RWPE1 (cell line): ENCODE measurements at regions not wholly inside any gene's neighbourhood (a gene's known extent, or its start where the extent isn't known, plus 50 kb on each side); places are given as distances from the start of the nearest gene placed in this dataset.
"Not testable (repeated sequence)": the region's sequence is repeated elsewhere in the genome, so short reads cannot be mapped to it uniquely, and the experiment has no call there.

Source experiments
- CTCF ChIA-PET: fragments of 350-600 bp; sonication (Branson Sonifier 250); formaldehyde crosslinking; extraction: SDS; loops from one replicate; lab custom pipeline; 2021; lab: Yijun Ruan, JAX
- POLR2A ChIA-PET: fragments of 400-600 bp; formaldehyde crosslinking; extraction: SDS; loops from one replicate; lab custom pipeline; 2020; ENCODE audit warnings: antibody characterized with exemption; ENCODE audit not compliant: low non-redundant PET; lab: Yijun Ruan, JAX
- DNase-seq: peaks from one replicate; pipeline ENCODE4 v3.0.0; 2012; ENCODE audit warnings: low spot score
- H3K27ac ChIP-seq: fragments of 450-650 bp; 2 replicates; pipeline ENCODE4 v1.5.1; 2017
- TF ChIP-seq, protein P1 (sequence below): fragments of 450-650 bp; conservative IDR thresholded peaks from 2 replicates; pipeline ENCODE4 v1.5.1; 2017; ENCODE audit warnings: low read depth, mild to moderate bottlenecking

DNA sequence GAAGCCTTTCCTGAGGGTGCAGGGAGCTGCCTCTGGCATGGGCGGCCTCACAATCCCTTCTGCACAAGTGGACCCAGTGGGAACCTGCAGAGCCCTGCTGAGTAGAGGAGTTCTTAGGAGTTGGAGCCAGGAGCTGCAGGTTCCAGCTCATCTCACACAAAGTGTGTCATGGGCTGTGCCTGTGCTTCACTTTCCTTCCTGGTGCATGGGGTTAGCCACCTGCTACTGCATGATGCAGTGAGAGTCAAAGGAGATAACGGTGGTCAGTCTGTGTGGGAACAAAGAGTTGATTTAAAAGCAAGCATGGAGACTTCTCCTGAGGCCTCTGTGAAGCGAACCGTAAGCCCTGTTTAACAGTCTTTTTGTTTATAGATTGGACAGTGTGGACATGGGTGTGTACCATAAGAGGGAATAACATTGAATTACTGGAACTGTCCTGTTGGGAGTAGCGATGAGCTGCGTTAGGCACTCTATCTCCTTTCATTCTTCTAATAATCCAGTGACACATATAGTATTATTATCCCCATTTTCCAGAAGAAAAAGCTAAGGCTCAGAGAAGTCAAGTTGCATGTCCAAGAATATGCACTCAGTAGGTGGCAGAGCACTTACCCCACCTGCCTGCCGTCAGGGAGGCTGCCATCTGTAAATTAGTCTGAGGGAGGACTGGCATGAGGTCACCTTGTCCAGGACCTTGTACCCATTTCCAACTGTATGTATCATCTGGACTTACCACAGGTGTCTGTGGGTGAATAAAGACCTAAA is 68.7 kb upstream of the PRR23C start:
- TF ChIP-seq, protein P1, sequence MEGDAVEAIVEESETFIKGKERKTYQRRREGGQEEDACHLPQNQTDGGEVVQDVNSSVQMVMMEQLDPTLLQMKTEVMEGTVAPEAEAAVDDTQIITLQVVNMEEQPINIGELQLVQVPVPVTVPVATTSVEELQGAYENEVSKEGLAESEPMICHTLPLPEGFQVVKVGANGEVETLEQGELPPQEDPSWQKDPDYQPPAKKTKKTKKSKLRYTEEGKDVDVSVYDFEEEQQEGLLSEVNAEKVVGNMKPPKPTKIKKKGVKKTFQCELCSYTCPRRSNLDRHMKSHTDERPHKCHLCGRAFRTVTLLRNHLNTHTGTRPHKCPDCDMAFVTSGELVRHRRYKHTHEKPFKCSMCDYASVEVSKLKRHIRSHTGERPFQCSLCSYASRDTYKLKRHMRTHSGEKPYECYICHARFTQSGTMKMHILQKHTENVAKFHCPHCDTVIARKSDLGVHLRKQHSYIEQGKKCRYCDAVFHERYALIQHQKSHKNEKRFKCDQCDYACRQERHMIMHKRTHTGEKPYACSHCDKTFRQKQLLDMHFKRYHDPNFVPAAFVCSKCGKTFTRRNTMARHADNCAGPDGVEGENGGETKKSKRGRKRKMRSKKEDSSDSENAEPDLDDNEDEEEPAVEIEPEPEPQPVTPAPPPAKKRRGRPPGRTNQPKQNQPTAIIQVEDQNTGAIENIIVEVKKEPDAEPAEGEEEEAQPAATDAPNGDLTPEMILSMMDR = no peak
- DNase-seq = no peak
- H3K27ac ChIP-seq = no peak overlapping the region
- ChIA-PET CTCF (interaction anchor here (3.6 kb wide), 1 partner anchor 217 kb away, joined by 41 read pairs; no protein-coding TSS in a partner anchor), POLR2A (no interaction called here)

GRCh38 chr3:139113993-139114375 is 69.3 kb upstream of the PRR23C start:
- CTCF ChIA-PET = interaction anchor here (3.6 kb wide), 1 partner anchor 216 kb away, joined by 41 read pairs; no protein-coding TSS in a partner anchor
- TF ChIP-seq, protein P1 = no peak

GRCh38 chr3:139116631-139117030 is 71.9 kb upstream of the PRR23C start:
- H3K27ac ChIP-seq, DNase-seq, POLR2A ChIA-PET: not testable (repeated sequence)
- CTCF ChIA-PET = interaction anchor here (0.6 to 1.1 kb wide), 2 partner anchors 212 to 962 kb away, joined by 3 read pairs; no protein-coding TSS in a partner anchor

More at GRCh38 chr3:139113993-139114375, 69.3 kb upstream of the PRR23C start:
- no peak overlapping the region for H3K27ac ChIP-seq
- POLR2A ChIA-PET = no interaction called here
- no peak for DNase-seq

DNA sequence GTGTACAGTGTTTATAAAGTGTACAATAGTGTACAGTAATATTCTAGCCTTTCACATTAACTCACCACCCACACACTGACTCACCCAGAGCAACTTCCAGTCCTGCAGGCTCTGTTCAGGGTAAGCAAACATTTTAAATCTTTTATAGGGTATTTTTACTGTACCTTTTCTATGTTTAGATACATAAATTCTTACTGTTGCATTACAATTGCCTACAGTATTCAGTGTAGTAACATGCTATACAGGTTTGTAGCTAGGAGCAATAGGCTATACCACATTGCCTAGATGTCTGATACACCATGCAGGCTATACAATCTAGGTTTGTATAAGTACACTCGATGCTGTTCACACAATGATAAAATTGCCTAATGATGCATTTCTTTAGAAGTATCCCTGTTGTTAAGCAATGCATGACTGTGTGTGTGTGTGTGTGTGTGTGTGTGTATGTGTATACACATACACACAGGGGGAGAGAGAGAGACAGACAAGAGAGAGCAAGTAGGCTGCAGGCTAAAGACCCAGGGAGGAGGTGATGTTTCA is 72.5 kb upstream of the PRR23C start:
- H3K27ac ChIP-seq = no peak overlapping the region
- DNase-seq = no peak
- TF ChIP-seq, protein P1 = no peak
- CTCF ChIA-PET = interaction anchor here (0.5 to 1.1 kb wide), 3 partner anchors 63 to 961 kb away, joined by 3 read pairs; no protein-coding TSS in a partner anchor
- POLR2A ChIA-PET = no interaction called here

DNA sequence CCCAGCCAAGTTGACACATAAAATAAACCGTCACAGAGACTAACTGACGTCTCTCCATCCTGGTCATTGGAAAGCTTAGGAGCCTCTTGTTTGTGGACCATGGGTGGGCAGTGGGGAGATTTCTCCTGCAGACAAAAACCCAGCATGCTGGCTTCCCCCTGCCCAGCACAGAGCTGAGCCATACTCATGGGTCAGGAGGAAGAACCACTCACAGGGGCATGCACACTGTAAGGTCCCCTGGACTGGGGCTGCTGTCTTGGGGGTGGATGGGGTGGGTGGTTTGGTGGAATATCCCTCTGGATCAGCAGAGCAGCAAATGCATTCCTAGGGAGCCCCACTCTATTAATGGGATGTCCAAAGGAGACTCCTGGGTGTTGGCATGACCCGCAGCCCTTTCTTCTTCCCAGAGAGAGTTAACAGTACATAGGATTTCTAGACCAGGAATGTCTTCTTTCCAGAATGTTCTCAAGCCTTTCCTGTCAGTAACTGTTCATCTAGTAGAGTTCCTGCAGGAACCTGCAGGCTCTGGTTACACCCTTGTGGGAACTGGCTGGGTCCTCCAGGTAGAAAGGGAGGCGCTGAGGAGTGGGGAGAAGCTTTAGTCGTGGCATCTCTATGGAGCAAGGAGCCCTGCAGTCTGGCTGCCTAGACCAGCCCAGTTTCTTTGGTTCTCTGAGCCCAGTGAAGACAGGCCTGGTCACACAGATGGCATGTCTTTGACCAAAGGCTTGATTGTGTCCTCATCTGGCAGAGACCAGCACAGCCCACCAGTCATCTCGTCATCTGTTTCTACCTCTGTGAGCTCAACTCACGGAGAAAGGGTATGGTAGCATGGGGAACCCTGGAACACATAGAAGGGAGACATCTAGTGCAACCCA is 73.4 kb upstream of the PRR23C start:
- ChIA-PET POLR2A (no interaction called here), CTCF (interaction anchor here (0.5 to 0.8 kb wide), 2 partner anchors 62 to 211 kb away, joined by 3 read pairs; no protein-coding TSS in a partner anchor)
- no peak for DNase-seq
- TF ChIP-seq, protein P1 = no peak
- no peak overlapping the region for H3K27ac ChIP-seq

- DNase-seq = no peak
- ChIA-PET POLR2A (no interaction called here), CTCF (interaction anchor here (0.8 kb wide), 2 partner anchors 183 to 210 kb away, joined by 3 to 4 read pairs; no protein-coding TSS in a partner anchor)
- TF ChIP-seq, protein P1 = no peak
- no peak overlapping the region for H3K27ac ChIP-seq
Measured at GRCh38 chr3:139118835-139119234, 74.1 kb upstream of the PRR23C start.
